ENCODE measurements at regions not wholly inside any gene's neighbourhood (a gene's known extent, or its start where the extent isn't known, plus 50 kb on each side); places are given as distances from the start of the nearest gene placed in this dataset.
"Not testable (repeated sequence)": the region's sequence is repeated elsewhere in the genome, so short reads cannot be mapped to it uniquely, and the experiment has no call there.

GRCh38 chr1:91095321-91095720, 73.5 kb upstream of the ZNF644 start:
- H3K27ac ChIP-seq (ENCODE audit: low read depth in 1 of 2, low read length in 2 of 2); H3K36me3 ChIP-seq (ENCODE audit: control insufficient read depth in 1 of 2, insufficient read depth in 2 of 2, low read length in 1 of 2); H3K4me1 ChIP-seq (ENCODE audit: control insufficient read depth in 1 of 2, insufficient read depth in 2 of 2, low read length in 2 of 2); ATAC-seq (ENCODE audit: low FRiP score); H3K4me3 ChIP-seq (ENCODE audit: low read length in 2 of 2); H3K9me3 ChIP-seq (ENCODE audit: control insufficient read depth, low read length); H3K27me3 ChIP-seq (ENCODE audit: control insufficient read depth in 1 of 2, insufficient read depth in 2 of 2, low read length in 1 of 2); DNase-seq; intact Hi-C loops (cut with DNase I): not testable (repeated sequence)
- 91 to 92% methylated on average over 10 of the region's 10 CpGs for WGBS, 2 donors

GRCh38 chr1:91092503-91092902, 70.7 kb upstream of the ZNF644 start:
- Histone ChIP-seq H3K27ac (ENCODE audit: low read depth in 1 of 2, low read length in 2 of 2) (no peak overlapping the region), H3K4me3 (ENCODE audit: low read length in 2 of 2) (no peak overlapping the region), H3K4me1 (ENCODE audit: control insufficient read depth in 1 of 2, insufficient read depth in 2 of 2, low read length in 2 of 2) (no peaks in the 10 kb centered on the region), H3K9me3 (ENCODE audit: control insufficient read depth, low read length) (no peaks in the 10 kb centered on the region), H3K27me3 (ENCODE audit: control insufficient read depth in 1 of 2, insufficient read depth in 2 of 2, low read length in 1 of 2) (no peaks in the 10 kb centered on the region), H3K36me3 (ENCODE audit: control insufficient read depth in 1 of 2, insufficient read depth in 2 of 2, low read length in 1 of 2) (no peaks in the 10 kb centered on the region)
- 18 to 22% methylated on average over 4 of the region's 4 CpGs for WGBS, 2 donors
- intact Hi-C loops (cut with DNase I) = no loop called here
- ATAC-seq (ENCODE audit: low FRiP score) (no peak), DNase-seq (no peak)

- Histone ChIP-seq H3K27ac (ENCODE audit: low read depth in 1 of 2, low read length in 2 of 2) (no peak overlapping the region), H3K27me3 (ENCODE audit: control insufficient read depth in 1 of 2, insufficient read depth in 2 of 2, low read length in 1 of 2) (no peaks in the 10 kb centered on the region), H3K4me3 (ENCODE audit: low read length in 2 of 2) (no peak overlapping the region), H3K4me1 (ENCODE audit: control insufficient read depth in 1 of 2, insufficient read depth in 2 of 2, low read length in 2 of 2) (no peaks in the 10 kb centered on the region), H3K9me3 (ENCODE audit: control insufficient read depth, low read length) (no peaks in the 10 kb centered on the region), H3K36me3 (ENCODE audit: control insufficient read depth in 1 of 2, insufficient read depth in 2 of 2, low read length in 1 of 2) (no peaks in the 10 kb centered on the region)
- WGBS, 2 donors = 80 to 83% methylated on average over 7 of the region's 7 CpGs
- ATAC-seq (ENCODE audit: low FRiP score) (no peak), DNase-seq (no peak)
- intact Hi-C loops (cut with DNase I) = no loop called here
Observed at GRCh38 chr1:91091812-91092211, 70.0 kb upstream of the ZNF644 start.

- no peaks in the 10 kb centered on the region for H3K4me1 ChIP-seq (ENCODE audit: control insufficient read depth in 1 of 2, insufficient read depth in 2 of 2, low read length in 2 of 2)
- H3K36me3 ChIP-seq (ENCODE audit: control insufficient read depth in 1 of 2, insufficient read depth in 2 of 2, low read length in 1 of 2) = no peaks in the 10 kb centered on the region
- no peak overlapping the region for H3K27ac ChIP-seq (ENCODE audit: low read depth in 1 of 2, low read length in 2 of 2)
- intact Hi-C loops (cut with DNase I) = no loop called here
- ATAC-seq (ENCODE audit: low FRiP score) (no peak), DNase-seq (no peak)
- peaks cover 3% of the 10 kb centered on the region for H3K9me3 ChIP-seq (ENCODE audit: control insufficient read depth, low read length)
- WGBS, 2 donors = 71 to 74% methylated on average over 3 of the region's 3 CpGs
- no peak overlapping the region for H3K4me3 ChIP-seq (ENCODE audit: low read length in 2 of 2)
- H3K27me3 ChIP-seq (ENCODE audit: control insufficient read depth in 1 of 2, insufficient read depth in 2 of 2, low read length in 1 of 2) = no peaks in the 10 kb centered on the region
Observed at GRCh38 chr1:91080650-91081049, 58.8 kb upstream of the ZNF644 start.

- Histone ChIP-seq H3K36me3 (ENCODE audit: control insufficient read depth in 1 of 2, insufficient read depth in 2 of 2, low read length in 1 of 2) (no peaks in the 10 kb centered on the region), H3K4me3 (ENCODE audit: low read length in 2 of 2) (no peak overlapping the region), H3K27ac (ENCODE audit: low read depth in 1 of 2, low read length in 2 of 2) (no peak overlapping the region), H3K4me1 (ENCODE audit: control insufficient read depth in 1 of 2, insufficient read depth in 2 of 2, low read length in 2 of 2) (no peaks in the 10 kb centered on the region), H3K27me3 (ENCODE audit: control insufficient read depth in 1 of 2, insufficient read depth in 2 of 2, low read length in 1 of 2) (no peaks in the 10 kb centered on the region), H3K9me3 (ENCODE audit: control insufficient read depth, low read length) (peaks cover 3% of the 10 kb centered on the region)
- DNase-seq = no peak
- intact Hi-C loops (cut with DNase I) = no loop called here
- WGBS, 2 donors = 93 to 95% methylated on average over 13 of the region's 13 CpGs
- no peak for ATAC-seq (ENCODE audit: low FRiP score)
Observed at GRCh38 chr1:91078859-91079258, 57.0 kb upstream of the ZNF644 start.

GRCh38 chr1:91076834-91077233, 55.0 kb upstream of the ZNF644 start:
- no peak for ATAC-seq (ENCODE audit: low FRiP score)
- no peaks in the 10 kb centered on the region for H3K36me3 ChIP-seq (ENCODE audit: control insufficient read depth in 1 of 2, insufficient read depth in 2 of 2, low read length in 1 of 2)
- no peak overlapping the region for H3K27ac ChIP-seq (ENCODE audit: low read depth in 1 of 2, low read length in 2 of 2)
- 91% methylated on average over 1 of the region's 1 CpG for WGBS, 2 donors
- intact Hi-C loops (cut with DNase I) = no loop called here
- no peak for DNase-seq
- H3K27me3 ChIP-seq (ENCODE audit: control insufficient read depth in 1 of 2, insufficient read depth in 2 of 2, low read length in 1 of 2) = no peaks in the 10 kb centered on the region
- H3K4me3 ChIP-seq (ENCODE audit: low read length in 2 of 2) = no peak overlapping the region
- peaks cover 3% of the 10 kb centered on the region for H3K9me3 ChIP-seq (ENCODE audit: control insufficient read depth, low read length)
- no peaks in the 10 kb centered on the region for H3K4me1 ChIP-seq (ENCODE audit: control insufficient read depth in 1 of 2, insufficient read depth in 2 of 2, low read length in 2 of 2)

GRCh38 chr1:91075233-91076135, 53.6 kb upstream of the ZNF644 start:
- Histone ChIP-seq H3K27ac (ENCODE audit: low read depth in 1 of 2, low read length in 2 of 2) (no peak overlapping the region), H3K36me3 (ENCODE audit: control insufficient read depth in 1 of 2, insufficient read depth in 2 of 2, low read length in 1 of 2) (no peaks in the 10 kb centered on the region), H3K9me3 (ENCODE audit: control insufficient read depth, low read length) (peaks cover 1% of the 10 kb centered on the region), H3K27me3 (ENCODE audit: control insufficient read depth in 1 of 2, insufficient read depth in 2 of 2, low read length in 1 of 2) (no peaks in the 10 kb centered on the region), H3K4me3 (ENCODE audit: low read length in 2 of 2) (no peak overlapping the region), H3K4me1 (ENCODE audit: control insufficient read depth in 1 of 2, insufficient read depth in 2 of 2, low read length in 2 of 2) (no peaks in the 10 kb centered on the region)
- intact Hi-C loops (cut with DNase I) = no loop called here
- ATAC-seq (ENCODE audit: low FRiP score) = no peak
- DNase-seq = no peak
- WGBS, 2 donors = 66 to 69% methylated on average over 11 of the region's 11 CpGs

- H3K27ac ChIP-seq (ENCODE audit: low read depth in 1 of 2, low read length in 2 of 2) = no peak overlapping the region
- peaks cover 1% of the 10 kb centered on the region for H3K9me3 ChIP-seq (ENCODE audit: control insufficient read depth, low read length)
- H3K4me3 ChIP-seq (ENCODE audit: low read length in 2 of 2) = no peak overlapping the region
- WGBS, 2 donors = 43 to 66% methylated on average over 2 of the region's 2 CpGs
- no peaks in the 10 kb centered on the region for H3K36me3 ChIP-seq (ENCODE audit: control insufficient read depth in 1 of 2, insufficient read depth in 2 of 2, low read length in 1 of 2)
- H3K4me1 ChIP-seq (ENCODE audit: control insufficient read depth in 1 of 2, insufficient read depth in 2 of 2, low read length in 2 of 2) = no peaks in the 10 kb centered on the region
- no peak for DNase-seq
- intact Hi-C loops (cut with DNase I) = no loop called here
- no peaks in the 10 kb centered on the region for H3K27me3 ChIP-seq (ENCODE audit: control insufficient read depth in 1 of 2, insufficient read depth in 2 of 2, low read length in 1 of 2)
- no peak for ATAC-seq (ENCODE audit: low FRiP score)
Observed at GRCh38 chr1:91073299-91073698, 51.5 kb upstream of the ZNF644 start.

GRCh38 chr1:91071838-91072237, 50.0 kb upstream of the ZNF644 start:
- H3K27me3 ChIP-seq (ENCODE audit: control insufficient read depth in 1 of 2, insufficient read depth in 2 of 2, low read length in 1 of 2) = no peaks in the 10 kb centered on the region
- DNase-seq (no peak), ATAC-seq (ENCODE audit: low FRiP score) (no peak)
- H3K4me3 ChIP-seq (ENCODE audit: low read length in 2 of 2) = no peak overlapping the region
- H3K36me3 ChIP-seq (ENCODE audit: control insufficient read depth in 1 of 2, insufficient read depth in 2 of 2, low read length in 1 of 2) = no peaks in the 10 kb centered on the region
- intact Hi-C loops (cut with DNase I) = no loop called here
- no peaks in the 10 kb centered on the region for H3K4me1 ChIP-seq (ENCODE audit: control insufficient read depth in 1 of 2, insufficient read depth in 2 of 2, low read length in 2 of 2)
- peaks cover 1% of the 10 kb centered on the region for H3K9me3 ChIP-seq (ENCODE audit: control insufficient read depth, low read length)
- WGBS, 2 donors = 94% methylated on average over 5 of the region's 5 CpGs
- H3K27ac ChIP-seq (ENCODE audit: low read depth in 1 of 2, low read length in 2 of 2) = no peak overlapping the region

Data from aorta (tissue), 5 donors.